ENCODE measurements at regions not wholly inside any gene's neighbourhood (a gene's known extent, or its start where the extent isn't known, plus 50 kb on each side); places are given as distances from the start of the nearest gene placed in this dataset.
"Not testable (repeated sequence)": the region's sequence is repeated elsewhere in the genome, so short reads cannot be mapped to it uniquely, and the experiment has no call there.

GRCh38 chr6:156601152-156602065 is 175.8 kb upstream of the ARID1B start:
- DNase-seq (ENCODE audit: low read depth), result no peak

GRCh38 chr6:156600678-156601077 is 176.5 kb upstream of the ARID1B start:
- DNase-seq (ENCODE audit: low read depth), result no peak

GRCh38 chr6:156599978-156600590 is 177.1 kb upstream of the ARID1B start:
- DNase-seq (ENCODE audit: low read depth), result no peak

- no peak for DNase-seq (ENCODE audit: low read depth)
These were observed 177.8 kb upstream of the ARID1B start for GRCh38 chr6:156599366-156599765.

- no peak for DNase-seq (ENCODE audit: low read depth)
These were observed 178.4 kb upstream of the ARID1B start for GRCh38 chr6:156598855-156599180.

GRCh38 chr6:156598071-156598854 is 178.9 kb upstream of the ARID1B start:
- DNase-seq (ENCODE audit: low read depth), result no peak

GRCh38 chr6:156597095-156597494 is 180.1 kb upstream of the ARID1B start:
- no peak for DNase-seq (ENCODE audit: low read depth)

GRCh38 chr6:156595476-156595875 is 181.7 kb upstream of the ARID1B start:
- no peak for DNase-seq (ENCODE audit: low read depth)

GRCh38 chr6:156593893-156594292 is 183.3 kb upstream of the ARID1B start:
- no peak for DNase-seq (ENCODE audit: low read depth)

- DNase-seq (ENCODE audit: low read depth), result no peak
These were observed 184.1 kb upstream of the ARID1B start for GRCh38 chr6:156593127-156593526.

GRCh38 chr6:156590482-156590881 is 186.7 kb upstream of the ARID1B start:
- no peak for DNase-seq (ENCODE audit: low read depth)

- no peak for DNase-seq (ENCODE audit: low read depth)
These were observed 187.9 kb upstream of the ARID1B start for GRCh38 chr6:156589281-156589680.

- no peak for DNase-seq (ENCODE audit: low read depth)
These were observed 189.4 kb upstream of the ARID1B start for GRCh38 chr6:156587751-156588301.

- DNase-seq (ENCODE audit: low read depth), result no peak
These were observed 190.1 kb upstream of the ARID1B start for GRCh38 chr6:156587071-156587470.

GRCh38 chr6:156585859-156586258 is 191.3 kb upstream of the ARID1B start:
- DNase-seq (ENCODE audit: low read depth), result no peak

GRCh38 chr6:156584121-156584520 is 193.1 kb upstream of the ARID1B start:
- not testable (repeated sequence) for DNase-seq (ENCODE audit: low read depth)

GRCh38 chr6:156583083-156583482 is 194.1 kb upstream of the ARID1B start:
- no peak for DNase-seq (ENCODE audit: low read depth)

- no peak for DNase-seq (ENCODE audit: low read depth)
These were observed 194.6 kb upstream of the ARID1B start for GRCh38 chr6:156582509-156582992.

GRCh38 chr6:156579564-156579963 is 197.6 kb upstream of the ARID1B start:
- DNase-seq (ENCODE audit: low read depth), result no peak

GRCh38 chr6:156577749-156578148 is 199.4 kb upstream of the ARID1B start:
- DNase-seq (ENCODE audit: low read depth), result no peak

- DNase-seq (ENCODE audit: low read depth), result no peak
These were observed 201.8 kb upstream of the ARID1B start for GRCh38 chr6:156575361-156575760.

- no peak for DNase-seq (ENCODE audit: low read depth)
These were observed 212.4 kb upstream of the ARID1B start for GRCh38 chr6:156564807-156565149.

Measured in stimulated activated CD8-positive, alpha-beta memory T cell treated with anti-CD3 and anti-CD28 coated beads, Interleukin-15, amount 100 ng/mL, for 24 hours (primary cell).